GM04503 (cell line): ENCODE measurements at regions not wholly inside any gene's neighbourhood (a gene's known extent, or its start where the extent isn't known, plus 50 kb on each side); places are given as distances from the start of the nearest gene placed in this dataset.
A peak's percentile ranks its signal among the peaks of the same experiment; 100 is the strongest.

ENCODE experiments used
- DNase-seq: peaks from one replicate; pipeline ENCODE4 v3.0.0-alpha.2; 2012; ENCODE audit warnings: low read depth

DNA sequence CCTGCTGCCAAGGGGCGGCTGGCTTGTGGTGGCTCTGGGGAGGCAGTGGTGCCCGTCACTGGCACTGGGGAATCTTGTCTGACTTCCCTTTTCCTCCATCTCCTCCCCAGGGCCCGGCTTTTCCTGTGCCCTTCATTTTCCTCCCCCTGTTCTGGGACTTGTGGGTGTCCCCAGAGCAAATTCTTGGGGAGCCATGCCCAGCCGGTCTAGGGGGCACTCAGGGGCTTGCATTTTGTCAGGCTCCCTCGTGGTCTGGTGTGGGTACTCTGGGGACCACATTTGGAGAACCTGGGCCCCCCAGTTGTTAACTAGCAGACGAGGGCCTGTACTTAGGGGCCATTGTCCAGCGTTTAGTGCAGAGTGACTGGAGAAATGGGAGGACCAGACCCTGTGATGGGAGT lies 105.2 kb upstream of the IER5L start:
- no peak for DNase-seq

DNA sequence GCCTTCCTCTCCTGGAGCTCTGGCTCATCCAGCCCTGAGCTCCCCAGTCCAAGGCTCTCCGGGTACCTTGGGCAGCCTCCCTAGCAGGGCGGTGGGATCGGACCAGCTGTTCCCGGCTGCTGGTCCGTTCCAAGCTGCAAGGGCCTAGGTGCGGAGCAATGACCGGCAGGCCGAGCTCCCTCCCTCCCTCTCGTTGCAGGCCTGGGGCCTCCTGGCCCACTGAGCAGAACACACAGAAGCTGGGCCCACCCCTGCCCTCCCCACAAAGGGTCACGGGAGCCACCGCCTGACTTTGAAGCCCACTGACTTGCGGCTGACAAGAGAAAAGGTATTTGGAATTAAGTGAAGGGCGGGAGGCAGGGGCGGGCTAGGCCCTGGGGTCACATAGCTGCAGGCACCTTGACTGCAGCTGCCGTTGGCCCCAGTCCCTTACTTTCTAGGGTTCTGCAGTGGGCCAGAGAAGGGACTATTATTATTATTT lies 104.7 kb upstream of the IER5L start:
- DNase-seq = no peak

DNA sequence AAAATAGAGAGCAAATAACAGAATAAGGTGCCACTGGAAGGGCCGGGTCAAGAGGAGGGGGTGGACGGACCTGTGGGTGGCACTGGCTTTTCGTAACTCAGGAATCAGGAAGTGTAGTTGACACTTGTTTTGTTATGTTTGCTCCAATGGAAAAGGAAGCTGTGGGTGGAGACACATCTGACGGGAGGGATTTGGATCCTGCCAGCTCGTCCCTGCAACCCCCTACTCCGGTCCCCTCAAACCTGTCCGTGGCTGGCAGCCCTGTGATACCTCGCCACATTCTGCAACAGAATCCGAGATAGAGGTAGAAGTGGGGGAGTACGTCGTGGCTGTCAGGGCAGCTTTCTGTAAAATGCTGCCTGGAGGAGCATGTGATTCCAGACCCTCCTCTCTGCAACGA lies 104.2 kb upstream of the IER5L start:
- DNase-seq = no peak

DNA sequence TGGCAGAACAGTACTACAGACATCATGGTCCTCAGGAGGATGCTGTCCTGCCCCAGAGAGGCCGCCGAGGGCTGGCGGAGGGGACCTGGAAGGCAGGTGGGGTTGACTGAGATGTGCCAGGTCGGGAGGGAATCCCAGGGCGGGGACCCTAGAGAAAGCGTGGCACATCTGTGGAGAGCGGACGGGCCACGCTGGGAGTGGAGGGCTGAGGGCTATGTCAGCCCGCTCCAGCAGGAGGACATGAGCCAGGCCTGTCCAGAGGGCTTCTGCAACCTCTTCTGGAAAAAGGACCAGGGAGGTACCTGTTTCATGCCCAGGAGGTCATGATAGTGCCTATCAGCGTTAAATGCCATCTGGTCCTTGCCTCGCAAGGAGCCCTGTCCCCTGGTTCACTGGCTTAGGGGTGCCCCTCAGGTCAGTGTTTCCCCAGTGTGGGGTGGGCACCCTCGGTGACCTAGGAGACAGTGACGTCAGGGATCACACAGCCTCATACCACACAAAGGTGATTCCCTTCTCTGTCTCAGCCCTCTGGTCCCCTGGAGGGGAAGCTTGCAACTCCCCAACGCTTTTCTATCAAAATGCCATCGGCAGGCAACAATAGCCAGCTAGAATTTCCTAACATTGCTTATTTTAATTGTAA lies 103.6 kb upstream of the IER5L start:
- no peak for DNase-seq

DNA sequence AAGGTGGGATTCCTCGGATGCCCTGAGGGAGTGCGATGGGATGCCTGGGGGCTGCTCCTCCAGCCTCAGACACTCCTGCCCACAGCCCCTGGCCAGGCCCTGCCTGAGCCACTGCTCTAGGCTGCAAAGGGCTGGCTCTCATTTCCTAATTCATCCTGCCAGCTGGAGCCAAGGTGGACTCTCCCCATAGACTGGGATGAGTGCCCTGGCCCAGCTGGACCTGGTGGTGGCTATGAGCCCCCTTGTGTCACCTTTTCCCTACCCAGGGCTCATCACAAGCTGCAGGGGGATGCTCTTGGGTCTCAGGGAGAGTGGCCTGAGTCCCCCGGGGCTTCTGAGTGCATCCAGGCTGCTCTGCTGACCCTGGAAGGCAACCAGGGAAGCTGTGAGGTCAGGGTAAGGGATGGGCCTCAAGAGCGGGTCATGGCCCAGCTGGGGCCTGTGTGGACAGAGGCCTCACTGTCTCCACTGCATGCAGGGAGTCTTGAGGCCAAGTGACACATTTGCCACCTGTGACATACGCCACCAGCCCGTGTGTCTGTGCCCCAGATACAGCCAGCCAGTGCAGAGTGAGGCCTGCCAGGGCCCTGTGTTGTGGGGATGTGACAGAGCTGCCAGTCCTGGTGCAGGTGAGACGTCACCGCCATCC lies 102.7 kb upstream of the IER5L start:
- no peak for DNase-seq

DNA sequence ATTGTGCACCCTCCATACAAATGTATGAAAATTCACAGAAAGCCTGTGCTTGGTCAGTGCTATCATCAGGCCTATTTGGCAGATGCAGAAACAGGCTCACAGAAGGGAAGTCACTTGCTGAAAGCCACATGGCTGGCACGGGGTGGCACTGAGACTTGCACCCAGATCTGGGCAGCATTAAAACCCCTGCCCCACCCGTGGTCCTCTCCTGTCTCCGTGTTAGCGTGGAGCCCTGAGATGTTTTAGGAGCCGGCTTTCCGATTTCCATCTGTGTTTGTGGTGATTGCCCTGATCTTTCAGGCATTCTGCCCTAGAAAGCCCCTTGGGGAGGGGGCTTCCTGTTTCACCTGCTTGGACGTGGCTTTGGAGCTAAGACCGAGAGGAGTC lies 102.2 kb upstream of the IER5L start:
- DNase-seq = no peak

DNA sequence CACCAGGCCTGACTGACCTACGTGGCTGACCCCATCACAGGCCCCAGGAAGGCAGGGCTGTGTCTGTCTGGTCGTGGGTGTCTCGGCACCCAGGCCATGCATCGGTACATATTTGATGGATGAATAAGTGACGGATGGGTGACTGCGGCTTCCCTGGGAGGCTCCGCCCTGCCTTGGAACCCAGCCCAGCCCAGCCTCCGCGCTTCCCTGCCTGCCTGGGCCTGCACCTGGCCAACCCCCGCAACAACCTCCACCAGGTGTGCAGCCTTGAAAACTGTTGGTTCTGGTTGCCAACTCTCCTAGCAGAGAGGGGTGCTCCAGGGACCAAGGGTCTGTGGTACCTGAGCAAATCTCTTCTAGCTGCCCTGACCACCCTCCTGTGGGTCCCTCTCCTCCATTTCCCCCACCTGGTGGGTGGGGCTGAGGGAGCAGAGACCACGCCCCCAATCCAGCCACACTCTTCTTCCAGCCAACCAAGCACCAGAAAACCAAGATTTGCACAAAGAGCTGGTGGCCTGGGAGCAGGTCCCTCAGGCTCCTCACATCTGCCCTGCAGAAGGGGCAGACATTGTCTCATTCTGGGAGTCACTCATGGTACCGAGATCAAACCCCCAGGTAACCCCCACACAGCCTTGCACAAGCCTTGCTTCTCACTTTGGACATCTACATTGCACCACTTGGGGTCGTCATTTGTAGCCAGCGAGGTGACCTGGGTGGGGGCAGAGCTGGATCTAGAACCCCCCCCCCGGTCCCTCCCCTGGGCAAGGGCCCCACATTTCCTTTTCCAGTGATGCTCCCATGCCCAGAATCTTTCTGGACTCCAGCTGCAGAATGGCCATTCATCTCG lies 100.6 kb upstream of the IER5L start:
- no peak for DNase-seq

DNA sequence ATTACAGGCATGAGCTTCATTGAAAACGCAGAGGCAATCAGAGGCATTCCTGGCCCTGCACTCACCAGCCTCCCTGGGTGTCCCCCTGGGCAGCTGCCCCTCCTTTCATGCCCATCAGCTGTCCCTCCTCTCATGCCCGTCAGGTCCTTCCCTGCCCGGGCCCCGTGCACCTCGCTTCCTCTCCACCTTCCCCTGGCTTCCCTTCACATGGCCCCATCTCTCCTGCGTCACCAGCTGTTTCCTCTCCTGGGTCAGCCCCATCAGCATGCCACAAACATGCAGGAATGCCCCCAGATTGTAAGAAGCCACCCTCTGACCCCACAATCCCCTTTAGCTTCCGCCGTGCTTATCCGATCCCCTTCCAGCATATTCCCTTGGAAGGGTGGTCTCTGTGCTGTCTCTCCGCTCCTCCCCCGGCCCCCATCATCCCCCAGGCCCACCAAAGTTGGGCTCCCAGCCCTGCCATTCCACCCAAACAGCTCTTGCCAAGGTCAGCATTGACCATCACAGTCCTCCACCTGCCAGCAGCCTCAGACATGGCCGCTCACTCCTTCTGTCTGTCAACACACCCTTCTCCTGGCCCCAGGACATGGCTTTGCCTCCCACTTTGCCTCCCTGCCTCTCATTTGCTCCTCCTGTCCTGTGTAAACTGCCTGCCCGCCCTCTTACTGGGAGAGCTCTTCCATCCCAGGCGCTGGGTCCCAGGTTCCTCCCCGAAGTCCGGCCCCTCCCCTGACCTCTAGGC lies 98.6 kb upstream of the IER5L start:
- DNase-seq = no peak

DNA sequence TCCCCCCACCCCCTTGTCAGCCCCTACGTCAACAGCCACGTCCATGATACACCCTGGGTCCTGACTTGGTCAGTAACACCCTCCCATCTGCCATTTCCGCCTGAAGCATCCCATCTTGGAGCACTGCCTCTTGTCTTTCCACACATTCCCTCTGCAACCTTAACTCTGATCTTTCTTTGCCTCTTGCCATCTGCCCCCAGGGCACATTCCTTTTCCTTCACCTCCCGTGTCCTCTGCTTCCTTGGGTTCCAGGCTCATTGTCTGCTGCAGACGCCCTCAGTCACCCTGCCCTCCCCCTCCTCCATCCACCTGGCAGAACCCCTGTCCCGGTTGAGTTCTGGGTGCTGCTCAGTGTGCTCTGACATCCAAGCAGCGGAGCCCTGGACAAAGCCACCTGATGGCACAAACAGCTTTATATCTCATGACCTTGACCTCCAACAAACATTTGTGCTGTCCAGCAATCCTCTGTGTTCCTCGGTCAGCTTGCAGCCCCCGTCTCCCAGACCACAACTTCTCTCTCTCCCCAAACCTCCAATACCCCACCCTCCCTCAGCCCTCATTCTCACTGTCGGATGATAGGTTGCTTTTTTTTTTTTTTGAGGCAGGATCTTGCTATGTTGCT lies 97.7 kb upstream of the IER5L start:
- no peak for DNase-seq

DNA sequence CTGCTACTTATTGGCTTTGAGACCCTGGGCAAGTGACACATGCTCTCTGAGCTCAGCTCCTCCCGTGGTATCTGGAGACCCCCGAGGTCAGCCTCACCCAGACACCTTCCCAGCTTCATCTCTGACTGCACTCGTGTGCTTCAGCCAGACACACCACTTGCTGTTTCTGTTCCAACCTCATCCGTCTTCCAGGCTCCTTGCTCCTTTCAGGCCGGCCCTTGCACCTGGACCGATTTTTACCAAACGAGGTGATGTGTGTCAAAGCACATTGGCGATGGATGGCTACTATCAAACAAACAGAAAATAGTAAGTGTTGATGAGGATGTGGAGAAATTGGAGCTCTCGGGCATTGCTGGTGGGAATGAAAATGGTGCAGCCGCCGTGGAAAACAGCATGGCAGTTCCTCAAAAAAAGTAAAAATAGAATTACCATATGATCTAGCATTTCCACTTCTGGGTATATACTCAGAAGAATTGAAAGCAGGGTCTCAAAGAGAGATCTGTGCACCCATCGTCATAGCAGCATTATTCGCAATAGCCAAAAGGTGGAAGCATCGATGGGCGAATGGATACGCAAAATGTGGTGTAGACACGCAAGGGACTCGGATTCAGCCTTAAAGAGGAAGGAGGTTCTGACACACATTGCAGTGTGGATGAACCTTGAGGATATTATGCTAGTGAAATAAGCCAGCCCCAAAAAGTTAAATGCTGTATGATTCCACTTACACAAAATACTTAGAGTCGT lies 96.1 kb upstream of the IER5L start:
- no peak for DNase-seq

DNA sequence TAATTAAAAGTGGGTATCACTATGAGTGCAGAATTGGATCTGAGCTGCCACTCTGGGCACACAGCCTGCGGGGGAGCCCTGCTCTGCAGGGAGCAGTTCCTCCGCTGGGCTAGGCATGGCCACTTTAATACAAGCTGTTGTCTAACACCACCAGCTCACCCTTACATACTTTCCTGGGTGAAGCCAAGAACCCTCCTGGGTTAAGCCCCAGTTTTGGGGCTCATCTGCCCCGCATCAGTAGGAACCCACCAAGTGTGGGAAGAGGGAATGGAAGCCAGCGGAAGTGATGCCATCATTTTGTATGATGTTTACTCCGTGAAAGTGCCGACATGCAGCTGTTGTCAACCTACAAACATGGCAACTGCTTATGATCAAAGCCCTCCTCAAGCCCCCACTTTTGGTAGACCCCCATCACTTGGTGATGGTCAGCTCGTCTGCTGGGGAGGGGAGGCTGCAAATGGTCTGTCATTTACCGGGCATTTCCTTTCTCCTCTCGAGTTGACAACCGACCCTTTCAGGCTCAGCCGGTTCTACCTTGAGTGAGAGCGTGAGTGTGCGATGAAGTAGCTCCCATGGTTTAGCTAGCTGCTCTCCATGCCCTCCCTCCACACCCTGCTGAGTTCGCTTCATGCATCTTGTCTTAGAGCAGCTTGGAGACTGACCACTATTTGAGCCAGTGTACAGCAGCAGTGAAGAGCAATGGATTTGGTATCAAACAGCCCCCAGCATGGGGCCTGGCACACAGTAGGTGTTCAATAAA lies 95.3 kb upstream of the IER5L start:
- DNase-seq = no peak

DNA sequence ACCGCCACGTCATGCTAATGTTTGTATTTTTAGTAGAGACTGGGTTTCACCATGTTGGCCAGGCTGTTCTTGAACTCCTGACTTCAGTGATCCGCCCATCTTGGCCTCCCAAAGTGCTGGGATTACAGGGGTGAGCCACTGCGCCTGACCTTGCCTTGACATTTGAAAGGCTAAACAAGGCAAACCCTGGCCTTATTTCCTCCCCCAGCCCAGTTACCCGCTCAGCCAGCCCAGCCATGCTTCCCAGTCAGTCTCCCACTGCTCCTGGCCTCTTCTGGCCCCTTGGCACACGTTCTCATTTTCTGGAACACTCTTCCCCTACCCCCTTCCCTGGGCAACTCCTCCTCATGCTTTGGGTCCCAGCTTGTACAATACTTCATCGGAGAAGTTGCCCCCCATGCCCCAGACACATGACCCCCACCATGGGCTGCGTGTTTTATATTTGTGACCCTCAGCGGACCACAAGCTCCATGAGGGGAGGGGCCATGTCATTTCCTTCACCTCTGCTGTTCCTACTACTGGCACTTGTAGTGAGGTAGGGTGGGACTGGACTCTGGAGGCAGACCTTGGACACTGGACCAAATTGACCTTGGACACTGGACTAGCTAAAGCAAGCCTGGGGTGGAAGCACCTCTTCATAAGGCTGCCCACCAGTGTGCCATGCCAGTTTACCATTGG lies 94.4 kb upstream of the IER5L start:
- DNase-seq = no peak

DNA sequence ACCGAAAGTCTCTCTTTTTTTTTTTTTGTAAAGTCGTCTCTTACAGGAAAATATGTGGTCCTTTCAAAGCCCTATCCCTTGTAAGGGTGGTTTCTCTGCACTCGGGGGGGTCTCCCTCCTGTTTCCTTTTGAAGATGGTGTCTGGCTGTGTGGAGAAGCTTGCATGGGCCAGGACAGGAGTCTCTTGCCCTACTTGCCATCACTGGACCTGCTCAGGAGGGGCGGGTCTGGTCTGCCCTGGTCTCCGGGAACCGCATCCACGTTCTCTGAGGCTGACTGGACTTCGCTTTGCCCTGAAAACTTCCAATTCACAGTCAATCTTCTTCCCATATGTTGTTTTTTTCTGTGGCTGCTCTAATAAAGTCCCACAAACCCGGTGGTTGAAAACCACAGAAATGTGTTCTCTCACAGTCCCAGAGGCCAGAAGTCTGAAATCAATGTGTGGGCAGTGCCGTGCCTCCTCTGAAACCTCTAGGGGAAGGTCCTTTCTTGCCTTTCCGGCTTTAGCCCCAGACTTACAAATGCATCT lies 92.9 kb upstream of the IER5L start:
- peak; percentile 92 for DNase-seq

DNA sequence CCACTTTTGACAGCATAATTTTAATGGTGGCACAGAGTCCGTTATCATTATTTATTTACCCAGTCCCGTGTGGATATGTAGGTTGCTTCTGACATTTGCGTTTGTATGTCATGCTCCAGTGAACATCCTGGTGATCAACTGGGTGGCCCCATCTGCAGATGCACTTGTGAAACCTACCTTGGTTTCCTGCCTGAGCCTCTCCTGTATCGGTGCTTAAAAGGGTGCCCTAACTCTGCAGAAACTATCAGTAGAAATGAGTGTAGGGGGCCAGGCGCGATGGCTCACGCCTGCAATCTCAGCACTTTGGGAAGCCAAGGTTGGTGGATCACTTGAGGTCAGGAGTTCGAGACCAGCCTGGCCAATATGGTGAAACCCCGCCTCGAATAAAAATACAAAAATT lies 92.1 kb upstream of the IER5L start:
- DNase-seq = no peak

DNA sequence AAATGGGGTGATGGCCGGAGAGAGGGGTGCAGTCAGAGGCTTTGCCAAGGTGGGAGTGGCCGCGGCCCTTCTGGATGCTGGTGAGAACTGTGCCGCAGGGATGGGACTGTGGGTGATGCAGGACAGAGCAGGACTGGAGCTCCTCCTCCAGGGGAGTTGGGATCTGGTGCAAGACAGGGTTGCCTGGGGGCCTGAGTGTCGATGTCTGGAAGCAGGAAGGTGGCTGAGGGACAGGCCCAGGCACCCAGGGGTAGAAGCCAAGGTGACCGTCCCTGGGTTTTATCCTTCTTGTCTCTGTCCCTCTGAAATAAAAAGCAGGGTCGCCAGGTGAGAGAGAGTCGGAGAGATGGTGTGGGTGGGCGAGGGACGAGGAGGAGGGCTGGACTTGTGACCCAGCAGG lies 89.1 kb upstream of the IER5L start:
- DNase-seq = no peak

DNA sequence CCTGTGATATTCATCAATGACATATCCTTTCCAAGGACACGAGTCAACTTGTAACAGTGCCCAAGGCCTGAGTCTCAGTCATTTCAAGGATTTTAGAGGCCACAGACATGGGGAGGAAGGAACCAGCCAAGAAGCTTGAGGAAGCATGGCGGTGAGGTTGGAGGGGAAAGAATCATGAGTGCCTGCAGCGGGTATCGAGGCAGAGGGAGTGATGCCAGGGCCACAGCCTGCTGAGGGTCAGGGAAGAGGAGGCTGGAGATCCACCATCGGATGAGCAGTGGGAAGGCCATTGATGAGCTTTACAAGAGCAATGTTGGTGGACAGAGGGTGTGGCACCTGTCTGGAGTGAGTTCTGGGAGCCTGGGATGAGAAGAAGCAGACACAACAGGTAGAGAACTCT lies 88.5 kb upstream of the IER5L start:
- no peak for DNase-seq

DNA sequence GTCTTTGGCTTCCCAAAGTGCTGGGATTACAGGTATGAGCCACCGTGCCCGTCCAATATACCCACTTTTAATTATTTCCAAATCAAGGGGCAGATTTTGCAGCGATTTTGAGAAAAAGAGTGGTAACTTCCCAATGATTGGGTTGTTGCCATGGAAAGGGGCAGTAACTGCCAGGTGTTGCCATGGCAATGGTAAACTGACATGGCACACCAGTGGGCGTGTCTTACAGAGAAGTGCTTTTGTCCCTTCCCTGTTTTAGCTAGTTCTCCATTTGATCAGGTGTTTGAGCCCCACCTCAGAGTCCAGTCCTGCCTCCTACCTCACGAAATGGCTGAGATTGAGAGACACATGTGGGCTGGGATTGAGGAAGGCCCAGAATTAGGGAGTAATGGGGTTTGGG lies 86.3 kb upstream of the IER5L start:
- DNase-seq = no peak

DNA sequence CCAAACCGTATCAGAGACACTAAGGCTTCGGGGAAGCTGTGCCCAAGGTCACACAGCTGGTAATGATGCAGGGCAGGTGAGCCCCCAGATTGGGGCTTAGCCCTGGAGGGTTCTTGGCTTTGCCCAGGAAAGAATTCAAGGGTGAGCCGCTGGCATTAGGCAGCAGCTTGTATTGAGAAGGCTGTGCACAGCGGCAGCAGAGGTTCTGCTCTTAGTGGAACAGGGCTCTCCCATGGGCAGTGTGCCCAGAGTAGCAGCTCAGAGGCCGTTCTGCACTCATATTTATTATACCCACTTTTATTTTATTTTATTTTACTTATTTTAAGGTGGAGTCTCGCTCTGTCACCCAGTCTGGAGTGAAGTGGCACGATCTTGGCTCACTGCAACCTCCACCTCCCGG lies 85.8 kb upstream of the IER5L start:
- DNase-seq = no peak

DNA sequence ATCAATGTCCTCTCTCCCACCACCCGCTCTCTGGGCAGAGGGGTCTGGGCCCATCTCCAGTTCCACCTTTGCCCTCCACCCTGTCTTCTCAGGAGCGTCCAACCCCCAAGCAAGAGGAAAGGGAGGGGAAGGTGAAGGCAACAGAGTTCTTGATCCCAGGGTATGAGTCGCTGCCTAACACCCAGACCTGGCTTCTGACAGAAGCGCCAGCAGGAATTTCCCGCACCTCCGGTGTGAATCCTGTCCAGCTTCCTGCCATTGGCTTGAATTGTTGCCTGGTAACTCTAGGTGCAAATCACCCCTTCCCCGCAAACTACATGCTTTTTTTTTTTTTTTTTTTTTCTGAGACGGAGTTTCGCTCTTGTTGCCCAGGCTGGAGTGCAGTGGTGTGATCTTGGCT lies 84.2 kb upstream of the IER5L start:
- DNase-seq = no peak

DNA sequence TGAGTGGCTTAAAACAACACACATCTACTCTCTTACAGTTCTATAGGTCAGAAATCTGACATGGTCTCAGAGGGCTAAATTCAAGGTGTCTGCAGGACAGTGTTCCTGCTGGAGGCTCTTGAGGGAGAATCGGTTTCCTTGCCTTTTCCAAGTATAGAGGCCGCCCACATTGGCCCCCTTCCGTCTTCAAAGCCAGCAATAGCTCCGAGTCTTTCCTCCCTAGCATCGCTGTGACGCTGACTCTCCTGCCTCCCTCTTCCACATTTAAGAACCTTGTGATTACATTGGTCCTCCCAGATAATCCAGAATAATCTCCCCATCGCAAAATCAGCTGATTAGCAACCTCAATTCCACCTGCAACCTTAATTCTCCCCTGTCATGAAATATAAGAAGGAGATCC lies 81.3 kb upstream of the IER5L start:
- no peak for DNase-seq
